ENCODE measurements at regions not wholly inside any gene's neighbourhood (a gene's known extent, or its start where the extent isn't known, plus 50 kb on each side); places are given as distances from the start of the nearest gene placed in this dataset.
"Not testable (repeated sequence)": the region's sequence is repeated elsewhere in the genome, so short reads cannot be mapped to it uniquely, and the experiment has no call there.

- not testable (repeated sequence) for H3K4me3 ChIP-seq; H4K20me1 ChIP-seq (ENCODE audit: insufficient read depth, poor library complexity, severe bottlenecking); H3K79me2 ChIP-seq; H3K27me3 ChIP-seq; H3K9me2 ChIP-seq (replicated peaks; ENCODE audit: insufficient read depth); H3K9me3 ChIP-seq (ENCODE audit: low read depth); H3K4me2 ChIP-seq; H3K27ac ChIP-seq; DNase-seq (ENCODE audit: low spot score); H3K36me3 ChIP-seq (replicated peaks; ENCODE audit: insufficient read depth, low read depth); H3K4me1 ChIP-seq (ENCODE audit: insufficient read depth); H2AFZ ChIP-seq
- WGBS (ENCODE audit: low lambda C conversion rate, missing lambda C conversion rate), result 84% methylated on average over 8 of the region's 8 CpGs
These were observed 70.9 kb downstream of the NPIPA5 start for GRCh38 chr16:15307184-15307583.

GRCh38 chr16:15305889-15306288, 72.2 kb downstream of the NPIPA5 start:
- WGBS (ENCODE audit: low lambda C conversion rate, missing lambda C conversion rate), result 57% methylated on average over 2 of the region's 2 CpGs
- not testable (repeated sequence) for H4K20me1 ChIP-seq (ENCODE audit: insufficient read depth, poor library complexity, severe bottlenecking); H3K4me3 ChIP-seq; H3K36me3 ChIP-seq (replicated peaks; ENCODE audit: insufficient read depth, low read depth); H3K9me2 ChIP-seq (replicated peaks; ENCODE audit: insufficient read depth); H3K27ac ChIP-seq; H3K79me2 ChIP-seq; H3K4me2 ChIP-seq; H3K27me3 ChIP-seq; H3K4me1 ChIP-seq (ENCODE audit: insufficient read depth); H3K9me3 ChIP-seq (ENCODE audit: low read depth); H2AFZ ChIP-seq
- peak; percentile 5 for DNase-seq (ENCODE audit: low spot score)

GRCh38 chr16:15303667-15304324, 74.3 kb downstream of the NPIPA5 start:
- H2AFZ ChIP-seq; H3K4me1 ChIP-seq (ENCODE audit: insufficient read depth); H3K4me3 ChIP-seq; H3K27ac ChIP-seq; H3K9me3 ChIP-seq (ENCODE audit: low read depth); H3K4me2 ChIP-seq; H3K9me2 ChIP-seq (replicated peaks; ENCODE audit: insufficient read depth); H3K36me3 ChIP-seq (replicated peaks; ENCODE audit: insufficient read depth, low read depth); H4K20me1 ChIP-seq (ENCODE audit: insufficient read depth, poor library complexity, severe bottlenecking); DNase-seq (ENCODE audit: low spot score); H3K27me3 ChIP-seq; H3K79me2 ChIP-seq: not testable (repeated sequence)
- WGBS (ENCODE audit: low lambda C conversion rate, missing lambda C conversion rate), result 23% methylated on average over 6 of the region's 10 CpGs

GRCh38 chr16:15297104-15297503, 81.0 kb downstream of the NPIPA5 start:
- H4K20me1 ChIP-seq (ENCODE audit: insufficient read depth, poor library complexity, severe bottlenecking); H2AFZ ChIP-seq; H3K79me2 ChIP-seq; H3K4me3 ChIP-seq; H3K36me3 ChIP-seq (replicated peaks; ENCODE audit: insufficient read depth, low read depth); H3K9me2 ChIP-seq (replicated peaks; ENCODE audit: insufficient read depth); H3K4me1 ChIP-seq (ENCODE audit: insufficient read depth); H3K27ac ChIP-seq; H3K4me2 ChIP-seq; H3K9me3 ChIP-seq (ENCODE audit: low read depth); H3K27me3 ChIP-seq; DNase-seq (ENCODE audit: low spot score): not testable (repeated sequence)
- 88% methylated on average over 1 of the region's 4 CpGs for WGBS (ENCODE audit: low lambda C conversion rate, missing lambda C conversion rate)

GRCh38 chr16:15274796-15275195, 103.3 kb downstream of the NPIPA5 start:
- WGBS (ENCODE audit: low lambda C conversion rate, missing lambda C conversion rate), result 83% methylated on average over 8 of the region's 8 CpGs

GRCh38 chr16:15273964-15274363, 104.1 kb downstream of the NPIPA5 start:
- H3K36me3 ChIP-seq (replicated peaks; ENCODE audit: insufficient read depth, low read depth); H3K9me3 ChIP-seq (ENCODE audit: low read depth); H4K20me1 ChIP-seq (ENCODE audit: insufficient read depth, poor library complexity, severe bottlenecking); H3K27ac ChIP-seq; DNase-seq (ENCODE audit: low spot score); H3K79me2 ChIP-seq; H3K4me2 ChIP-seq; H3K4me1 ChIP-seq (ENCODE audit: insufficient read depth); H3K9me2 ChIP-seq (replicated peaks; ENCODE audit: insufficient read depth); H3K4me3 ChIP-seq; H2AFZ ChIP-seq; H3K27me3 ChIP-seq: not testable (repeated sequence)
- 100% methylated on average over 1 of the region's 1 CpG for WGBS (ENCODE audit: low lambda C conversion rate, missing lambda C conversion rate)

More at GRCh38 chr16:15274796-15275195, 103.3 kb downstream of the NPIPA5 start:
- H3K27me3 ChIP-seq; H3K9me3 ChIP-seq (ENCODE audit: low read depth); H4K20me1 ChIP-seq (ENCODE audit: insufficient read depth, poor library complexity, severe bottlenecking); H3K9me2 ChIP-seq (replicated peaks; ENCODE audit: insufficient read depth); H3K4me1 ChIP-seq (ENCODE audit: insufficient read depth); H3K4me2 ChIP-seq; H3K79me2 ChIP-seq; H3K27ac ChIP-seq; H3K4me3 ChIP-seq; H2AFZ ChIP-seq; H3K36me3 ChIP-seq (replicated peaks; ENCODE audit: insufficient read depth, low read depth): not testable (repeated sequence)
- peak; percentile 1 for DNase-seq (ENCODE audit: low spot score)

- not testable (repeated sequence) for H3K4me1 ChIP-seq (ENCODE audit: insufficient read depth); H3K9me3 ChIP-seq (ENCODE audit: low read depth); H3K9me2 ChIP-seq (replicated peaks; ENCODE audit: insufficient read depth); H3K36me3 ChIP-seq (replicated peaks; ENCODE audit: insufficient read depth, low read depth); H3K4me2 ChIP-seq; H2AFZ ChIP-seq; H4K20me1 ChIP-seq (ENCODE audit: insufficient read depth, poor library complexity, severe bottlenecking); H3K4me3 ChIP-seq; H3K27ac ChIP-seq; DNase-seq (ENCODE audit: low spot score); H3K27me3 ChIP-seq; H3K79me2 ChIP-seq
- WGBS (ENCODE audit: low lambda C conversion rate, missing lambda C conversion rate), result 91% methylated on average over 5 of the region's 6 CpGs
These were observed 111.2 kb downstream of the NPIPA5 start for GRCh38 chr16:15266941-15267340.

- H3K27ac ChIP-seq; H3K9me3 ChIP-seq (ENCODE audit: low read depth); H3K79me2 ChIP-seq; H4K20me1 ChIP-seq (ENCODE audit: insufficient read depth, poor library complexity, severe bottlenecking); H3K36me3 ChIP-seq (replicated peaks; ENCODE audit: insufficient read depth, low read depth); H3K4me3 ChIP-seq; H3K9me2 ChIP-seq (replicated peaks; ENCODE audit: insufficient read depth); H3K27me3 ChIP-seq; H3K4me2 ChIP-seq; H3K4me1 ChIP-seq (ENCODE audit: insufficient read depth); H2AFZ ChIP-seq: not testable (repeated sequence)
- 48% methylated on average over 10 of the region's 11 CpGs for WGBS (ENCODE audit: low lambda C conversion rate, missing lambda C conversion rate)
- DNase-seq (ENCODE audit: low spot score), result peak; percentile 0
These were observed 115.9 kb downstream of the NPIPA5 start for GRCh38 chr16:15262212-15262611.

- H3K36me3 ChIP-seq (replicated peaks; ENCODE audit: insufficient read depth, low read depth), result not testable (repeated sequence)
- WGBS (ENCODE audit: low lambda C conversion rate, missing lambda C conversion rate), result no CpG with 5 or more reads among the region's 2 CpGs
These were observed 130.1 kb downstream of the NPIPA5 start for GRCh38 chr16:15247971-15248370.

More at GRCh38 chr16:15247971-15248370, 130.1 kb downstream of the NPIPA5 start:
- H3K27me3 ChIP-seq; H3K79me2 ChIP-seq; H4K20me1 ChIP-seq (ENCODE audit: insufficient read depth, poor library complexity, severe bottlenecking); H2AFZ ChIP-seq; H3K9me2 ChIP-seq (replicated peaks; ENCODE audit: insufficient read depth); H3K27ac ChIP-seq; DNase-seq (ENCODE audit: low spot score); H3K4me1 ChIP-seq (ENCODE audit: insufficient read depth); H3K9me3 ChIP-seq (ENCODE audit: low read depth); H3K4me2 ChIP-seq; H3K4me3 ChIP-seq: not testable (repeated sequence)
